Esophagus muscularis mucosa (tissue), 3 donors: ENCODE measurements at regions not wholly inside any gene's neighbourhood (a gene's known extent, or its start where the extent isn't known, plus 50 kb on each side); places are given as distances from the start of the nearest gene placed in this dataset.

ENCODE experiments used
- CTCF ChIP-seq, 3 experiments: fragments of 200-600 bp in 2 of 3; fragments of 450-650 bp in 1 of 3; sonication (generic) in 2 of 3; IDR thresholded peaks; one replicate each; pipeline ENCODE4 v1.5.1; 2017 to 2019; ENCODE audit warnings: antibody characterized with exemption in 3 of 3, mild to moderate bottlenecking in 2 of 3, moderate library complexity in 1 of 3
- POLR2A ChIP-seq: fragments of 450-650 bp; IDR thresholded peaks from one replicate; pipeline ENCODE4 v1.6.1; 2017; ENCODE audit warnings: antibody characterized with exemption, moderate library complexity, mild to moderate bottlenecking, low read depth

- TF ChIP-seq CTCF (IDR thresholded peaks at IDR 0.05), result no peak
- no peak for TF ChIP-seq POLR2A
Measured at GRCh38 chr21:16046656-16047330, 317.0 kb downstream of the USP25 start.
